T-cell (primary cell): ENCODE measurements at regions not wholly inside any gene's neighbourhood (a gene's known extent, or its start where the extent isn't known, plus 50 kb on each side); places are given as distances from the start of the nearest gene placed in this dataset.
"Not testable (repeated sequence)": the region's sequence is repeated elsewhere in the genome, so short reads cannot be mapped to it uniquely, and the experiment has no call there.

ENCODE experiments used
- ATAC-seq, 4 experiments: fragments of 200-7000 bp in 3 of 4; fragments of 150-1000 bp in 1 of 4; cut with Tn5 transposase; replicated peaks in 1 of 4; 1 replicate in 3 of 4; 2 replicates in 1 of 4; pipeline ENCODE4 v1.10.0; 2021; ENCODE audit warnings: moderate library complexity in 3 of 4, mild to moderate bottlenecking in 2 of 4, moderate number of reproducible peaks in 1 of 4
- CTCF ChIA-PET, 2 donors: fragments of 300-600 bp; sonication (Branson Sonifier 250); formaldehyde crosslinking; loops; one replicate each; lab custom pipeline; 2022; ENCODE audit warnings: antibody characterized with exemption in 2 of 2; lab: Charles Lee
- POLR2A ChIA-PET, 2 donors: fragments of 300-600 bp; sonication (Branson Sonifier 250); formaldehyde crosslinking; loops; one replicate each; lab custom pipeline; 2022; ENCODE audit warnings: antibody characterized with exemption in 2 of 2; lab: Charles Lee
- DNase-seq, 35 experiments: peaks; one replicate each; pipeline versions ENCODE4 v3.0.0 to v3.0.0-alpha.2; 2013 to 2023
- H3K27ac ChIP-seq: one replicate; pipeline ENCODE4 v1.5.1; 2013; ENCODE audit warnings: low read length
- H3K27me3 ChIP-seq, 2 experiments: replicated peaks in 1 of 2; 1 replicate in 1 of 2; 2 replicates in 1 of 2; pipeline versions ENCODE4 v1.6.1 to v1.7.0; 2013; ENCODE audit warnings: low read length in 1 of 2, mixed read lengths in 1 of 2; ENCODE audit not compliant: control insufficient read depth in 2 of 2, insufficient read depth in 2 of 2; ENCODE audit errors: extremely low read depth in 1 of 2
- H3K36me3 ChIP-seq, 2 donors: 1 replicate in 1 of 2; 2 replicates in 1 of 2; pipeline versions ENCODE4 v1.6.1 to v1.7.0; 2013; ENCODE audit warnings: low read length in 1 of 2; ENCODE audit not compliant: control insufficient read depth in 2 of 2, insufficient read depth in 1 of 2; ENCODE audit errors: extremely low read depth in 1 of 2
- H3K4me1 ChIP-seq, 2 experiments: 1 replicate in 1 of 2; 2 replicates in 1 of 2; pipeline versions ENCODE4 v1.6.1 to v1.7.0; 2013; ENCODE audit warnings: low read length in 2 of 2, mixed read lengths in 1 of 2; ENCODE audit not compliant: insufficient read depth in 2 of 2, control insufficient read depth in 1 of 2; ENCODE audit errors: extremely low read depth in 1 of 2
- H3K4me3 ChIP-seq, 2 donors: 1 replicate in 1 of 2; 2 replicates in 1 of 2; pipeline versions ENCODE4 v1.5.1 to v1.7.0; 2013; ENCODE audit warnings: mild to moderate bottlenecking in 2 of 2, low read length in 1 of 2, moderate library complexity in 1 of 2; ENCODE audit not compliant: control insufficient read depth in 1 of 2; ENCODE audit errors: extremely low read depth in 1 of 2
- H3K9me3 ChIP-seq: 2 replicates; pipeline ENCODE4 v1.7.0; 2013
- H3K27ac Mint-ChIP-seq, 2 donors: one replicate each; pipeline ENCODE4 v1.8.0; 2020 to 2021; ENCODE audit warnings: mild to moderate bottlenecking in 2 of 2, mixed read lengths in 2 of 2
- H3K27me3 Mint-ChIP-seq, 2 donors: one replicate each; pipeline ENCODE4 v1.8.0; 2021 to 2022; ENCODE audit warnings: mixed read lengths in 2 of 2
- H3K36me3 Mint-ChIP-seq: one replicate; pipeline ENCODE4 v1.8.0; 2021; ENCODE audit warnings: mixed read lengths
- H3K4me1 Mint-ChIP-seq, 3 donors: one replicate each; pipeline ENCODE4 v1.8.0; 2020 to 2022; ENCODE audit warnings: mixed read lengths in 3 of 3, mild to moderate bottlenecking in 1 of 3
- H3K4me3 Mint-ChIP-seq, 3 donors: one replicate each; pipeline ENCODE4 v1.8.0; 2020 to 2022; ENCODE audit warnings: mild to moderate bottlenecking in 3 of 3, mixed read lengths in 3 of 3, moderate library complexity in 3 of 3
- H3K9me3 Mint-ChIP-seq, 3 donors: one replicate each; pipeline ENCODE4 v1.8.0; 2020 to 2022; ENCODE audit warnings: mixed read lengths in 3 of 3
- WGBS: methylation state at CpG from one replicate; pipeline ENCODE4 v1.1.5; 2013; ENCODE audit warnings: missing lambda C conversion rate; ENCODE audit not compliant: insufficient coverage; 5-methylcytosine and 5-hydroxymethylcytosine counted together

GRCh38 chr5:74973694-74974093 is 78.7 kb downstream of the GCNT4 start:
- ATAC-seq (no peak), DNase-seq (no peak)
- Histone ChIP-seq H3K27ac (peak overlapping the region; percentile 73), H3K36me3 (no peaks in the 10 kb centered on the region), H3K27me3 (no peaks in the 10 kb centered on the region), H3K9me3 (no peaks in the 10 kb centered on the region), H3K4me3 (no peak overlapping the region), H3K4me1 (peaks cover 9 to 28% of the 10 kb centered on the region in 2 experiments)
- Mint-ChIP-seq H3K9me3 (peaks cover 0 to 17% (median 8%) of the 10 kb centered on the region in 3 donors), H3K4me3 (no peak overlapping the region), H3K27me3 (no peaks in the 10 kb centered on the region), H3K4me1 (peaks cover 30 to 42% (median 35%) of the 10 kb centered on the region in 3 donors), H3K36me3 (peaks cover 3% of the 10 kb centered on the region), H3K27ac (peak overlapping the region; percentile 93 to 96)
- no CpG with 5 or more reads among the region's 2 CpGs for WGBS
- ChIA-PET POLR2A (no interaction called here), CTCF (interaction anchor here in 1 of 2 donors (0.6 to 1.2 kb wide), 3 partner anchors 14 to 543 kb away, joined by 3 to 4 read pairs (median 3); no protein-coding TSS in a partner anchor)

- Histone ChIP-seq H3K27ac (no peak overlapping the region), H3K4me3 (no peak overlapping the region), H3K9me3 (no peaks in the 10 kb centered on the region), H3K36me3 (no peaks in the 10 kb centered on the region), H3K4me1 (peaks cover 9 to 24% of the 10 kb centered on the region in 2 experiments), H3K27me3 (no peaks in the 10 kb centered on the region)
- peaks cover 25 to 34% (median 27%) of the 10 kb centered on the region in 3 donors for H3K4me1 Mint-ChIP-seq
- H3K27me3 Mint-ChIP-seq, result no peaks in the 10 kb centered on the region
- ChIA-PET POLR2A (no interaction called here), CTCF (no interaction called here)
- ATAC-seq, result no peak
- peak overlapping the region in 1 of 2 donors; percentile 34 for H3K27ac Mint-ChIP-seq
- peaks cover 0 to 17% (median 8%) of the 10 kb centered on the region in 3 donors for H3K9me3 Mint-ChIP-seq
- whole genome bisulfite sequencing, result no CpG with 5 or more reads among the region's 3 CpGs
- peaks cover 3% of the 10 kb centered on the region for H3K36me3 Mint-ChIP-seq
- H3K4me3 Mint-ChIP-seq, result no peak overlapping the region
- DNase-seq, result no peak
Observed at GRCh38 chr5:74971947-74972460, 80.4 kb downstream of the GCNT4 start.

- H3K4me1 Mint-ChIP-seq, result peaks cover 23 to 28% (median 23%) of the 10 kb centered on the region in 3 donors
- H3K4me3 Mint-ChIP-seq, result not testable (repeated sequence)
Observed at GRCh38 chr5:74970891-74971290, 81.5 kb downstream of the GCNT4 start.

GRCh38 chr5:74969726-74970125 is 82.6 kb downstream of the GCNT4 start:
- Histone ChIP-seq H3K27me3 (no peaks in the 10 kb centered on the region), H3K4me1 (peaks cover 6 to 15% of the 10 kb centered on the region in 2 experiments), H3K4me3 (no peak overlapping the region), H3K27ac (no peak overlapping the region), H3K36me3 (no peaks in the 10 kb centered on the region), H3K9me3 (no peaks in the 10 kb centered on the region)
- POLR2A ChIA-PET, result interaction anchor here in 1 of 2 donors (0.7 kb wide), 1 partner anchor 59 kb away, joined by 3 read pairs; no protein-coding TSS in a partner anchor
- peaks cover 0 to 7% (median 0%) of the 10 kb centered on the region in 3 donors for H3K9me3 Mint-ChIP-seq
- H3K27ac Mint-ChIP-seq, result no peak overlapping the region
- H3K36me3 Mint-ChIP-seq, result no peaks in the 10 kb centered on the region
- CTCF ChIA-PET, result no interaction called here
- peaks cover 13 to 17% (median 14%) of the 10 kb centered on the region in 3 donors for H3K4me1 Mint-ChIP-seq
- DNase-seq, result no peak
- peaks cover 0 to 4% of the 10 kb centered on the region in 2 donors for H3K27me3 Mint-ChIP-seq
- WGBS, result no CpG with 5 or more reads among the region's 3 CpGs
- H3K4me3 Mint-ChIP-seq, result no peak overlapping the region
- no peak for ATAC-seq

More at GRCh38 chr5:74970891-74971290, 81.5 kb downstream of the GCNT4 start:
- H3K9me3 ChIP-seq, DNase-seq, POLR2A ChIA-PET, H3K27ac Mint-ChIP-seq, ATAC-seq, H3K27me3 Mint-ChIP-seq, CTCF ChIA-PET, H3K4me3 ChIP-seq, H3K36me3 ChIP-seq, H3K27me3 ChIP-seq, H3K27ac ChIP-seq, H3K36me3 Mint-ChIP-seq: not testable (repeated sequence)
- WGBS, result 95% methylated on average over 4 of the region's 8 CpGs
- peaks cover 9 to 24% of the 10 kb centered on the region in 2 experiments for H3K4me1 ChIP-seq
- H3K9me3 Mint-ChIP-seq, result peaks cover 0 to 14% (median 7%) of the 10 kb centered on the region in 3 donors

GRCh38 chr5:74966141-74967026 is 86.0 kb downstream of the GCNT4 start:
- ATAC-seq (no peak), DNase-seq (no peak)
- CTCF ChIA-PET, result no interaction called here
- POLR2A ChIA-PET, result no interaction called here
- no peak overlapping the region for H3K4me3 Mint-ChIP-seq
- peaks cover 0 to 1% (median 0%) of the 10 kb centered on the region in 3 donors for H3K9me3 Mint-ChIP-seq
- H3K27ac Mint-ChIP-seq, result no peak overlapping the region
- Histone ChIP-seq H3K36me3 (no peaks in the 10 kb centered on the region), H3K9me3 (no peaks in the 10 kb centered on the region), H3K27ac (no peak overlapping the region), H3K4me3 (no peak overlapping the region), H3K4me1 (no peaks in the 10 kb centered on the region), H3K27me3 (no peaks in the 10 kb centered on the region)
- 69% methylated on average over 3 of the region's 6 CpGs for WGBS
- peaks cover 0 to 4% (median 0%) of the 10 kb centered on the region in 3 donors for H3K4me1 Mint-ChIP-seq
- no peaks in the 10 kb centered on the region for H3K36me3 Mint-ChIP-seq
- H3K27me3 Mint-ChIP-seq, result peaks cover 0 to 11% of the 10 kb centered on the region in 2 donors

- Mint-ChIP-seq H3K36me3 (no peaks in the 10 kb centered on the region), H3K9me3 (no peaks in the 10 kb centered on the region), H3K4me3 (no peak overlapping the region), H3K4me1 (peaks cover 0 to 4% (median 0%) of the 10 kb centered on the region in 3 donors), H3K27me3 (peaks cover 0 to 11% of the 10 kb centered on the region in 2 donors), H3K27ac (no peak overlapping the region)
- Histone ChIP-seq H3K27me3 (no peaks in the 10 kb centered on the region), H3K4me3 (no peak overlapping the region), H3K27ac (no peak overlapping the region), H3K9me3 (no peaks in the 10 kb centered on the region), H3K4me1 (no peaks in the 10 kb centered on the region), H3K36me3 (no peaks in the 10 kb centered on the region)
- ChIA-PET POLR2A (no interaction called here), CTCF (no interaction called here)
- WGBS, result 20% methylated on average over 1 of the region's 3 CpGs
- DNase-seq (no peak), ATAC-seq (no peak)
Observed at GRCh38 chr5:74963407-74963806, 89.0 kb downstream of the GCNT4 start.
